CD8-positive, alpha-beta memory T cell (primary cell): ENCODE measurements at regions not wholly inside any gene's neighbourhood (a gene's known extent, or its start where the extent isn't known, plus 50 kb on each side); places are given as distances from the start of the nearest gene placed in this dataset.
A peak's percentile ranks its signal among the peaks of the same experiment; 100 is the strongest.
"Not testable (repeated sequence)": the region's sequence is repeated elsewhere in the genome, so short reads cannot be mapped to it uniquely, and the experiment has no call there.

Experiments used
- CTCF ChIA-PET: fragments of 350-600 bp; sonication (Branson Sonifier 250); formaldehyde crosslinking; loops from one replicate; lab custom pipeline; 2021; ENCODE audit warnings: antibody characterized with exemption; lab: Charles Lee
- POLR2A ChIA-PET: fragments of 350-600 bp; sonication (Branson Sonifier 250); formaldehyde crosslinking; loops from one replicate; lab custom pipeline; 2021; ENCODE audit warnings: antibody characterized with exemption; lab: Charles Lee
- DNase-seq, 5 donors: peaks; one replicate each; pipeline versions ENCODE4 v3.0.0 to v3.0.0-alpha.2; 2020 to 2022; ENCODE audit warnings: mixed read lengths in 1 of 5
- H3K27ac ChIP-seq: one replicate; pipeline ENCODE4 v1.7.0; 2013; ENCODE audit warnings: low read depth, mild to moderate bottlenecking, low read length, moderate library complexity
- H3K27me3 ChIP-seq: 2 replicates; pipeline ENCODE4 v1.7.0; 2013; ENCODE audit warnings: low read length, mild to moderate bottlenecking; ENCODE audit not compliant: insufficient read depth, poor library complexity, severe bottlenecking
- H3K36me3 ChIP-seq: 2 replicates; pipeline ENCODE4 v1.7.0; 2013; ENCODE audit warnings: mild to moderate bottlenecking, low read length, moderate library complexity; ENCODE audit not compliant: insufficient read depth
- H3K4me1 ChIP-seq: 2 replicates; pipeline ENCODE4 v1.7.0; 2013; ENCODE audit warnings: mild to moderate bottlenecking, low read length, moderate library complexity; ENCODE audit not compliant: insufficient read depth
- H3K4me3 ChIP-seq: 2 replicates; pipeline ENCODE4 v1.7.0; 2013; ENCODE audit warnings: mild to moderate bottlenecking, low read length
- H3K9me3 ChIP-seq: 2 replicates; pipeline ENCODE4 v1.7.0; 2013; ENCODE audit warnings: mild to moderate bottlenecking, low read length
- H3K27ac Mint-ChIP-seq, 8 donors: one replicate each; pipeline ENCODE4 v1.8.0; 2020 to 2021; ENCODE audit warnings: mixed read lengths in 8 of 8, mild to moderate bottlenecking in 6 of 8, inconsistent platforms in 3 of 8, moderate library complexity in 3 of 8
- H3K27me3 Mint-ChIP-seq, 2 donors: one replicate each; pipeline ENCODE4 v1.8.0; 2020 to 2021; ENCODE audit warnings: mixed read lengths in 2 of 2, mild to moderate bottlenecking in 1 of 2, moderate library complexity in 1 of 2
- H3K36me3 Mint-ChIP-seq, 3 donors: one replicate each; pipeline ENCODE4 v1.8.0; 2020 to 2021; ENCODE audit warnings: mixed read lengths in 3 of 3, inconsistent platforms in 1 of 3, mild to moderate bottlenecking in 1 of 3
- H3K4me1 Mint-ChIP-seq, 3 donors: one replicate each; pipeline ENCODE4 v1.8.0; 2020 to 2021; ENCODE audit warnings: mixed read lengths in 3 of 3, inconsistent platforms in 1 of 3, mild to moderate bottlenecking in 1 of 3
- H3K4me3 Mint-ChIP-seq, 7 donors: one replicate each; pipeline ENCODE4 v1.8.0; 2020 to 2021; ENCODE audit warnings: mixed read lengths in 7 of 7, mild to moderate bottlenecking in 6 of 7, moderate library complexity in 4 of 7, inconsistent platforms in 2 of 7
- H3K9me3 Mint-ChIP-seq, 5 donors: one replicate each; pipeline ENCODE4 v1.8.0; 2020 to 2022; ENCODE audit warnings: mixed read lengths in 5 of 5, mild to moderate bottlenecking in 3 of 5, moderate library complexity in 2 of 5, inconsistent platforms in 1 of 5

- H3K4me1 Mint-ChIP-seq: no peaks in the 10 kb centered on the region
- peaks cover 0 to 1% of the 10 kb centered on the region in 2 donors for H3K27me3 Mint-ChIP-seq
These were observed 530.3 kb downstream of the RFPL4B start for GRCh38 chr6:112877134-112878100.

GRCh38 chr6:112879920-112880413 lies 532.8 kb downstream of the RFPL4B start:
- no peaks in the 10 kb centered on the region for H3K27me3 Mint-ChIP-seq

More at GRCh38 chr6:112877134-112878100, 530.3 kb downstream of the RFPL4B start:
- H3K27ac Mint-ChIP-seq: no peak overlapping the region
- H3K36me3 Mint-ChIP-seq: no peaks in the 10 kb centered on the region
- CTCF ChIA-PET: no interaction called here
- Histone ChIP-seq H3K4me1 (no peaks in the 10 kb centered on the region), H3K27ac (no peak overlapping the region), H3K36me3 (no peaks in the 10 kb centered on the region), H3K4me3 (no peak overlapping the region), H3K9me3 (no peaks in the 10 kb centered on the region), H3K27me3 (no peaks in the 10 kb centered on the region)
- POLR2A ChIA-PET: no interaction called here
- H3K9me3 Mint-ChIP-seq: peaks cover 0 to 7% (median 3%) of the 10 kb centered on the region in 5 donors
- no peak overlapping the region for H3K4me3 Mint-ChIP-seq
- no peak for DNase-seq

GRCh38 chr6:112881027-112881426 lies 533.9 kb downstream of the RFPL4B start:
- Mint-ChIP-seq H3K9me3 (peaks cover 0 to 16% (median 0%) of the 10 kb centered on the region in 5 donors), H3K27me3 (no peaks in the 10 kb centered on the region), H3K36me3 (no peaks in the 10 kb centered on the region), H3K4me1 (no peaks in the 10 kb centered on the region), H3K4me3 (no peak overlapping the region), H3K27ac (no peak overlapping the region)
- Histone ChIP-seq H3K36me3 (no peaks in the 10 kb centered on the region), H3K27ac (peak overlapping the region; percentile 41), H3K4me3 (no peak overlapping the region), H3K4me1 (no peaks in the 10 kb centered on the region), H3K27me3 (no peaks in the 10 kb centered on the region), H3K9me3 (no peaks in the 10 kb centered on the region)
- CTCF ChIA-PET: no interaction called here
- no peak for DNase-seq
- POLR2A ChIA-PET: no interaction called here

More at GRCh38 chr6:112879920-112880413, 532.8 kb downstream of the RFPL4B start:
- ChIA-PET CTCF (no interaction called here), POLR2A (no interaction called here)
- Histone ChIP-seq H3K27me3 (no peaks in the 10 kb centered on the region), H3K36me3 (no peaks in the 10 kb centered on the region), H3K9me3 (no peaks in the 10 kb centered on the region), H3K27ac (peak overlapping the region; percentile 41), H3K4me1 (no peaks in the 10 kb centered on the region), H3K4me3 (no peak overlapping the region)
- Mint-ChIP-seq H3K4me1 (no peaks in the 10 kb centered on the region), H3K27ac (no peak overlapping the region), H3K36me3 (no peaks in the 10 kb centered on the region), H3K4me3 (peak overlapping the region in 2 of 7 donors; percentile 32 to 77), H3K9me3 (peaks cover 0 to 14% (median 0%) of the 10 kb centered on the region in 5 donors)
- DNase-seq: peak in 2 of 5 donors; percentile 3 to 9

GRCh38 chr6:112881828-112882780 lies 535.0 kb downstream of the RFPL4B start:
- Mint-ChIP-seq H3K36me3 (no peaks in the 10 kb centered on the region), H3K4me1 (no peaks in the 10 kb centered on the region), H3K4me3 (no peak overlapping the region), H3K27me3 (no peaks in the 10 kb centered on the region), H3K27ac (no peak overlapping the region), H3K9me3 (peaks cover 0 to 13% (median 0%) of the 10 kb centered on the region in 5 donors)
- no peaks in the 10 kb centered on the region for H3K9me3 ChIP-seq
- no peak overlapping the region for H3K27ac ChIP-seq
- no peak overlapping the region for H3K4me3 ChIP-seq
- H3K36me3 ChIP-seq: no peaks in the 10 kb centered on the region
- H3K27me3 ChIP-seq: no peaks in the 10 kb centered on the region
- ChIA-PET POLR2A (no interaction called here), CTCF (no interaction called here)
- H3K4me1 ChIP-seq: no peaks in the 10 kb centered on the region
- DNase-seq: no peak

GRCh38 chr6:112883095-112883494 lies 536.0 kb downstream of the RFPL4B start:
- no peaks in the 10 kb centered on the region for H3K36me3 Mint-ChIP-seq
- H3K27ac Mint-ChIP-seq: no peak overlapping the region
- no peak for DNase-seq
- H3K4me1 Mint-ChIP-seq: no peaks in the 10 kb centered on the region
- Histone ChIP-seq H3K4me1 (no peaks in the 10 kb centered on the region), H3K27ac (no peak overlapping the region), H3K9me3 (no peaks in the 10 kb centered on the region), H3K27me3 (no peaks in the 10 kb centered on the region), H3K4me3 (no peak overlapping the region), H3K36me3 (no peaks in the 10 kb centered on the region)
- H3K9me3 Mint-ChIP-seq: peaks cover 0 to 13% (median 0%) of the 10 kb centered on the region in 5 donors
- H3K27me3 Mint-ChIP-seq: no peaks in the 10 kb centered on the region
- ChIA-PET CTCF (no interaction called here), POLR2A (no interaction called here)
- H3K4me3 Mint-ChIP-seq: no peak overlapping the region

- no peak overlapping the region for H3K27ac ChIP-seq
- no peaks in the 10 kb centered on the region for H3K36me3 Mint-ChIP-seq
- no peaks in the 10 kb centered on the region for H3K9me3 ChIP-seq
- POLR2A ChIA-PET: no interaction called here
- no peak overlapping the region for H3K27ac Mint-ChIP-seq
- H3K4me1 Mint-ChIP-seq: no peaks in the 10 kb centered on the region
- DNase-seq: no peak
- H3K9me3 Mint-ChIP-seq: peaks cover 0 to 9% (median 2%) of the 10 kb centered on the region in 5 donors
- H3K27me3 ChIP-seq: no peaks in the 10 kb centered on the region
- H3K4me3 Mint-ChIP-seq: no peak overlapping the region
- CTCF ChIA-PET: no interaction called here
- no peaks in the 10 kb centered on the region for H3K4me1 ChIP-seq
- H3K4me3 ChIP-seq: no peak overlapping the region
- no peaks in the 10 kb centered on the region for H3K36me3 ChIP-seq
- no peaks in the 10 kb centered on the region for H3K27me3 Mint-ChIP-seq
These were observed 539.3 kb downstream of the RFPL4B start for GRCh38 chr6:112886415-112886814.

GRCh38 chr6:112887424-112887823 lies 540.3 kb downstream of the RFPL4B start:
- POLR2A ChIA-PET, H3K4me3 ChIP-seq: not testable (repeated sequence)

More at GRCh38 chr6:112887424-112887823, 540.3 kb downstream of the RFPL4B start:
- H3K4me1 ChIP-seq, H3K9me3 ChIP-seq, H3K9me3 Mint-ChIP-seq, H3K4me3 Mint-ChIP-seq, H3K36me3 Mint-ChIP-seq, H3K27ac Mint-ChIP-seq, H3K27ac ChIP-seq, H3K4me1 Mint-ChIP-seq, H3K36me3 ChIP-seq, CTCF ChIA-PET, H3K27me3 Mint-ChIP-seq, H3K27me3 ChIP-seq, DNase-seq: not testable (repeated sequence)
